ENCODE measurements at regions not wholly inside any gene's neighbourhood (a gene's known extent, or its start where the extent isn't known, plus 50 kb on each side); places are given as distances from the start of the nearest gene placed in this dataset.

DNA sequence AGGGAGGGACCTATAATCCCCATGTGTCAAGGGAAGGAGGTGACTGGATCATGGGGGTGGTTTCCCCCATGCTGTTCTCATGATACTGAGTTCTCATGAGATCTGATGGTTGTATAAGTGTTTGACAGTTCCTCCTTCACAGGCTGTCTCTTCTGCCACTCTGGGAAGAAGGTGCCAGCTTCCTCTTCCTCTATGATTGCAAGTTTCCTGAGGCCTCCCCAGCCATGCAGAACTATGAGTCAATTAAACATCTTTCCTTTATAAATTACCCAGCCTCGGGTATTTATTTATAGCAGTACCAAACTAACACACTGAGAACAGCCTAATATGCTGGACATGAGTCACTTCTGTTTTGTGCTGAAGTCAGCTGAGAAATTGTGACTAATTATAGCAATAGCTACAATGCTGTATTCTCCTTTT, 656.9 kb upstream of the CPEB2 start:
- Histone ChIP-seq H3K4ac (ENCODE audit: low read depth, low read length) (no peak overlapping the region), H3K4me1 (ENCODE audit: insufficient read depth, low read length) (no peaks in the 10 kb centered on the region; the same call in 1 of the 2 replicates), H4K8ac (replicated peaks; ENCODE audit: insufficient read length, low read depth, low read length) (no peak overlapping the region), H3K4me2 (ENCODE audit: insufficient read depth, insufficient read length, low read length) (no peak overlapping the region), H3K9me3 (ENCODE audit: control insufficient read depth, low read depth, low read length) (no peaks in the 10 kb centered on the region), H3K23me2 (ENCODE audit: insufficient read length, low read depth, low read length, poor library complexity, severe bottlenecking) (no peaks in the 10 kb centered on the region), H2BK5ac (ENCODE audit: insufficient read length, low read length) (no peak overlapping the region), H3K23ac (ENCODE audit: insufficient read length, low read depth, low read length) (no peak overlapping the region), H3K27ac (ENCODE audit: insufficient read length, low read depth, low read length) (no peak overlapping the region), H2BK12ac (ENCODE audit: insufficient read length, low read depth, low read length) (no peak overlapping the region), H4K20me1 (ENCODE audit: control insufficient read depth, insufficient read depth, insufficient read length) (no peaks in the 10 kb centered on the region), H3K18ac (ENCODE audit: insufficient read length, low read depth, low read length) (no peak overlapping the region), H2BK15ac (ENCODE audit: low read depth, low read length) (no peak overlapping the region), H3K9ac (ENCODE audit: extremely low read depth, insufficient read length, low read length) (no peak overlapping the region), H2BK20ac (ENCODE audit: low read depth, low read length, poor library complexity, severe bottlenecking) (no peak overlapping the region), H3K14ac (ENCODE audit: insufficient read depth, low read length) (no peak overlapping the region; the same call in 1 of the 2 replicates), H3K56ac (ENCODE audit: insufficient read length, low read depth, low read length) (no peak overlapping the region), H3T11ph (ENCODE audit: low read length) (no peak overlapping the region), H4K91ac (ENCODE audit: insufficient read length, low read depth, low read length) (no peak overlapping the region), H3K79me1 (ENCODE audit: insufficient read depth, low read depth, low read length, poor library complexity, severe bottlenecking) (no peaks in the 10 kb centered on the region), H3K27me3 (ENCODE audit: insufficient read depth, low read length) (no peaks in the 10 kb centered on the region), H4K5ac (ENCODE audit: insufficient read length, low read depth, low read length) (no peak overlapping the region), H2AK5ac (ENCODE audit: insufficient read length, low read length) (no peak overlapping the region), H2AFZ (ENCODE audit: low read length) (no peak overlapping the region), H2BK120ac (ENCODE audit: low read depth, low read length, poor library complexity, severe bottlenecking) (no peak overlapping the region), H3K79me2 (ENCODE audit: insufficient read depth, low read length) (no peaks in the 10 kb centered on the region; the same call in 1 of the 2 replicates)
- H3K4me1 Mint-ChIP-seq = peaks cover 3 to 4% of the 10 kb centered on the region in 2 experiments
- H3K36me3 Mint-ChIP-seq (ENCODE audit: insufficient read depth in 1 of 3, low read depth in 3 of 3) = no peaks in the 10 kb centered on the region
- TF ChIP-seq, protein P1, sequence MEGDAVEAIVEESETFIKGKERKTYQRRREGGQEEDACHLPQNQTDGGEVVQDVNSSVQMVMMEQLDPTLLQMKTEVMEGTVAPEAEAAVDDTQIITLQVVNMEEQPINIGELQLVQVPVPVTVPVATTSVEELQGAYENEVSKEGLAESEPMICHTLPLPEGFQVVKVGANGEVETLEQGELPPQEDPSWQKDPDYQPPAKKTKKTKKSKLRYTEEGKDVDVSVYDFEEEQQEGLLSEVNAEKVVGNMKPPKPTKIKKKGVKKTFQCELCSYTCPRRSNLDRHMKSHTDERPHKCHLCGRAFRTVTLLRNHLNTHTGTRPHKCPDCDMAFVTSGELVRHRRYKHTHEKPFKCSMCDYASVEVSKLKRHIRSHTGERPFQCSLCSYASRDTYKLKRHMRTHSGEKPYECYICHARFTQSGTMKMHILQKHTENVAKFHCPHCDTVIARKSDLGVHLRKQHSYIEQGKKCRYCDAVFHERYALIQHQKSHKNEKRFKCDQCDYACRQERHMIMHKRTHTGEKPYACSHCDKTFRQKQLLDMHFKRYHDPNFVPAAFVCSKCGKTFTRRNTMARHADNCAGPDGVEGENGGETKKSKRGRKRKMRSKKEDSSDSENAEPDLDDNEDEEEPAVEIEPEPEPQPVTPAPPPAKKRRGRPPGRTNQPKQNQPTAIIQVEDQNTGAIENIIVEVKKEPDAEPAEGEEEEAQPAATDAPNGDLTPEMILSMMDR (conservative IDR thresholded peaks at IDR 0.05) = no peak
- peak overlapping the region in 1 of 3 experiments; percentile 71; a peak in 1 of 7 replicates for H3K27ac Mint-ChIP-seq
- WGBS (ENCODE audit: extremely low coverage, insufficient read length, low lambda C conversion rate) = no CpG with 5 or more reads among the region's 1 CpG
- no peak overlapping the region for H3K4me3 Mint-ChIP-seq
- H3K27me3 Mint-ChIP-seq (ENCODE audit: low read depth) = no peaks in the 10 kb centered on the region
- no peak for DNase-seq
- H3K9me3 Mint-ChIP-seq = no peaks in the 10 kb centered on the region

Measured in H9 (cell line).